PC-9 (cell line): ENCODE measurements at regions not wholly inside any gene's neighbourhood (a gene's known extent, or its start where the extent isn't known, plus 50 kb on each side); places are given as distances from the start of the nearest gene placed in this dataset.

Source experiments
- BruUV-seq: library from RNA; stranded (reverse); fragments of 400-500 nt; replicated peaks from 2 replicates; lab custom pipeline; 2021; lab: Mats Ljungman, UMichigan
- CTCF ChIA-PET: fragments of 300-600 bp; sonication (Branson Sonifier 250); formaldehyde crosslinking; loops from one replicate; lab custom pipeline; 2022; ENCODE audit warnings: antibody characterized with exemption; lab: Charles Lee
- POLR2A ChIA-PET: fragments of 300-600 bp; sonication (Branson Sonifier 250); formaldehyde crosslinking; loops from one replicate; lab custom pipeline; 2022; ENCODE audit warnings: antibody characterized with exemption; ENCODE audit not compliant: unreplicated experiment; lab: Charles Lee
- DNase-seq, 2 experiments: peaks; one replicate each; pipeline versions ENCODE4 v3.0.0 to v3.0.0-alpha.2; 2015 to 2022; ENCODE audit warnings: mixed read lengths in 1 of 2
- H2AFZ ChIP-seq: fragments of 200-600 bp; sonication (generic); 2 replicates; pipeline ENCODE4 v1.8.1; 2017; ENCODE audit warnings: antibody characterized with exemption
- H3F3A ChIP-seq: fragments of 200-600 bp; sonication (generic); 2 replicates; pipeline ENCODE4 v1.8.1; 2017; ENCODE audit warnings: antibody characterized with exemption, mild to moderate bottlenecking, low read depth; ENCODE audit not compliant: insufficient read depth
- H3K27ac ChIP-seq: fragments of 200-600 bp; sonication (generic); 2 replicates; pipeline ENCODE4 v1.6.1; 2016; ENCODE audit warnings: mixed run types
- H3K27me3 ChIP-seq: fragments of 200-600 bp; sonication (generic); 2 replicates; pipeline ENCODE4 v1.6.1; 2016; ENCODE audit warnings: low read depth, mixed run types; ENCODE audit not compliant: insufficient read depth
- H3K36me3 ChIP-seq: fragments of 200-600 bp; sonication (generic); 2 replicates; pipeline ENCODE4 v1.6.1; 2016; ENCODE audit warnings: low read depth, mixed run types
- H3K4me1 ChIP-seq: fragments of 200-600 bp; sonication (generic); replicated peaks from 2 replicates; pipeline ENCODE4 v1.6.1; 2016; ENCODE audit warnings: mixed run types; ENCODE audit not compliant: insufficient read depth
- H3K4me2 ChIP-seq: fragments of 200-600 bp; sonication (generic); 2 replicates; pipeline ENCODE4 v1.6.1; 2017; ENCODE audit warnings: mixed run types
- H3K4me3 ChIP-seq: fragments of 200-600 bp; sonication (generic); 2 replicates; pipeline ENCODE4 v1.6.1; 2016; ENCODE audit warnings: mixed run types
- H3K79me2 ChIP-seq: fragments of 200-600 bp; sonication (generic); 2 replicates; pipeline ENCODE4 v1.6.1; 2017; ENCODE audit warnings: low read depth, mixed run types
- H3K9me2 ChIP-seq: fragments of 200-600 bp; sonication (generic); 2 replicates; pipeline ENCODE4 v1.8.1; 2017; ENCODE audit warnings: mild to moderate bottlenecking; ENCODE audit not compliant: insufficient read depth
- H3K9me3 ChIP-seq: fragments of 200-600 bp; sonication (generic); 2 replicates; pipeline ENCODE4 v1.8.1; 2016; ENCODE audit warnings: low read depth; ENCODE audit not compliant: insufficient read depth
- H4K20me1 ChIP-seq: fragments of 200-600 bp; sonication (generic); 2 replicates; pipeline ENCODE4 v1.8.1; 2017; ENCODE audit not compliant: insufficient read depth
- EZH2 ChIP-seq: fragments of 200-600 bp; sonication (generic); IDR thresholded peaks from 2 replicates; pipeline ENCODE4 v1.8.0; 2017; ENCODE audit warnings: antibody characterized with exemption, low read depth
- intact Hi-C: fragments of 100-400 bp; cut with micrococcal nuclease; formaldehyde crosslinking; loops from one replicate; pipeline ENCODE4 v1.10.0; 2022; ENCODE audit not compliant: unreplicated experiment
- TF ChIP-seq, protein P1 (sequence below): fragments of 200-600 bp; sonication (generic); conservative IDR thresholded peaks from 2 replicates; pipeline ENCODE4 v1.6.1; 2017; ENCODE audit warnings: mixed run types, antibody characterized with exemption, mild to moderate bottlenecking, moderate library complexity

GRCh38 chr17:36791942-36792475 lies 145.3 kb upstream of the LHX1 start:
- no peaks in the 10 kb centered on the region for H3K79me2 ChIP-seq
- TF ChIP-seq EZH2 = no peak
- TF ChIP-seq, protein P1, sequence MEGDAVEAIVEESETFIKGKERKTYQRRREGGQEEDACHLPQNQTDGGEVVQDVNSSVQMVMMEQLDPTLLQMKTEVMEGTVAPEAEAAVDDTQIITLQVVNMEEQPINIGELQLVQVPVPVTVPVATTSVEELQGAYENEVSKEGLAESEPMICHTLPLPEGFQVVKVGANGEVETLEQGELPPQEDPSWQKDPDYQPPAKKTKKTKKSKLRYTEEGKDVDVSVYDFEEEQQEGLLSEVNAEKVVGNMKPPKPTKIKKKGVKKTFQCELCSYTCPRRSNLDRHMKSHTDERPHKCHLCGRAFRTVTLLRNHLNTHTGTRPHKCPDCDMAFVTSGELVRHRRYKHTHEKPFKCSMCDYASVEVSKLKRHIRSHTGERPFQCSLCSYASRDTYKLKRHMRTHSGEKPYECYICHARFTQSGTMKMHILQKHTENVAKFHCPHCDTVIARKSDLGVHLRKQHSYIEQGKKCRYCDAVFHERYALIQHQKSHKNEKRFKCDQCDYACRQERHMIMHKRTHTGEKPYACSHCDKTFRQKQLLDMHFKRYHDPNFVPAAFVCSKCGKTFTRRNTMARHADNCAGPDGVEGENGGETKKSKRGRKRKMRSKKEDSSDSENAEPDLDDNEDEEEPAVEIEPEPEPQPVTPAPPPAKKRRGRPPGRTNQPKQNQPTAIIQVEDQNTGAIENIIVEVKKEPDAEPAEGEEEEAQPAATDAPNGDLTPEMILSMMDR = no peak
- H3K4me3 ChIP-seq = no peak overlapping the region
- no peaks in the 10 kb centered on the region for H3K9me3 ChIP-seq
- H4K20me1 ChIP-seq = no peaks in the 10 kb centered on the region
- no peak overlapping the region for H2AFZ ChIP-seq
- no peaks in the 10 kb centered on the region for H3K36me3 ChIP-seq
- intact Hi-C loops = no loop called here
- H3K27ac ChIP-seq = no peak overlapping the region
- POLR2A ChIA-PET = no interaction called here
- BruUV-seq = no TSS peak
- H3K27me3 ChIP-seq = peaks cover 36% of the 10 kb centered on the region
- no peak overlapping the region for H3K4me2 ChIP-seq
- no peak for DNase-seq
- no peaks in the 10 kb centered on the region for H3K9me2 ChIP-seq
- CTCF ChIA-PET = no interaction called here
- H3K4me1 ChIP-seq = no peaks in the 10 kb centered on the region
- no peaks in the 10 kb centered on the region for H3F3A ChIP-seq

GRCh38 chr17:36792849-36793248 lies 144.4 kb upstream of the LHX1 start:
- no peaks in the 10 kb centered on the region for H3K36me3 ChIP-seq
- peaks cover 28% of the 10 kb centered on the region for H3K27me3 ChIP-seq
- no peak overlapping the region for H3K27ac ChIP-seq
- CTCF ChIA-PET = no interaction called here
- H3K9me3 ChIP-seq = no peaks in the 10 kb centered on the region
- H3K4me3 ChIP-seq = no peak overlapping the region
- no TSS peak for BruUV-seq
- H3K9me2 ChIP-seq = no peaks in the 10 kb centered on the region
- TF ChIP-seq, protein P1 = no peak
- no peak for TF ChIP-seq EZH2
- no peak overlapping the region for H2AFZ ChIP-seq
- H3F3A ChIP-seq = no peaks in the 10 kb centered on the region
- DNase-seq = no peak
- H3K79me2 ChIP-seq = no peaks in the 10 kb centered on the region
- intact Hi-C loops = no loop called here
- H3K4me2 ChIP-seq = no peak overlapping the region
- POLR2A ChIA-PET = no interaction called here
- no peaks in the 10 kb centered on the region for H3K4me1 ChIP-seq
- no peaks in the 10 kb centered on the region for H4K20me1 ChIP-seq

GRCh38 chr17:36793976-36794375 lies 143.3 kb upstream of the LHX1 start:
- Histone ChIP-seq H3K79me2 (no peaks in the 10 kb centered on the region), H3K27ac (no peak overlapping the region), H3K4me3 (no peak overlapping the region), H3K27me3 (peaks cover 23% of the 10 kb centered on the region), H4K20me1 (no peaks in the 10 kb centered on the region), H3K36me3 (no peaks in the 10 kb centered on the region), H3K4me2 (no peak overlapping the region), H3K4me1 (no peaks in the 10 kb centered on the region), H3K9me3 (no peaks in the 10 kb centered on the region), H2AFZ (no peak overlapping the region), H3F3A (no peaks in the 10 kb centered on the region), H3K9me2 (no peaks in the 10 kb centered on the region)
- no TSS peak for BruUV-seq
- POLR2A ChIA-PET = no interaction called here
- intact Hi-C loops = no loop called here
- CTCF ChIA-PET = no interaction called here
- no peak for TF ChIP-seq EZH2
- TF ChIP-seq, protein P1 = no peak
- DNase-seq = no peak
